ENCODE measurements at regions not wholly inside any gene's neighbourhood (a gene's known extent, or its start where the extent isn't known, plus 50 kb on each side); places are given as distances from the start of the nearest gene placed in this dataset.

DNA sequence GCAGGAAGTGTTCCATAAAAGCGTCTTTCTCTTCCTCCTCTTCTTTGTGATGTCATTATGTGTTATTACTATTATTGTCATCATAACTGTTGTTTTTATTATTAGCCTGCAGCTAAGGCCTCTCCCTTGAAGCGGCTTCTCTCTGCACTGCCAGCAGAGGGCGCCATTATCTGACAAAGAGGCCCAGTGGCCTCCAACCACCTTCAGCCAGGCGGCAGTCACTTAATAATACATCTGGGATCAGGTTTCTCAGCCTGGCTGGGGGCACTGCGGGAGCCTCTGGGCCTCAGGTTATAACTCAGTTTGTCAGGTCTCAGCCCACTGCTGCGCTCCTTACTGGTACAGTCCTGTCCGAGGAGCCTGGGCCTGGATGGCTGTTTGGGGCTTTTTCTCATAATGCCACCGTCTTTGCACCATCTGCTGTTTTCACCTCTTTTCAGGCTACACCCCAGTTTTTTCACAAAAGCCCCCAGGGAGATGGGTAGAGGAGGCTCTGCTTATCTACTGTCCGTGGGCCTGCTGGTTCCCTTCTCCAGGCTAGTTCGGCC, 281.9 kb downstream of the NSG2 start:
- Histone ChIP-seq H3K36me3 (no peaks in the 10 kb centered on the region), H3K4me1 (no peaks in the 10 kb centered on the region), H3K27ac (no peak overlapping the region), H3K27me3 (peaks cover 66% of the 10 kb centered on the region), H3K9me3 (no peaks in the 10 kb centered on the region), H3K4me3 (no peak overlapping the region)
- 15 to 24% methylated on average over 4 to 7 of the region's 10 CpGs for WGBS, 2 donors (ENCODE audit: low coverage in 1 of 2)
- TF ChIP-seq POLR2A (IDR thresholded peaks at IDR 0.05) = no peak
- no peak for TF ChIP-seq EP300 (IDR thresholded peaks at IDR 0.05)
- TF ChIP-seq POLR2AphosphoS5 (IDR thresholded peaks at IDR 0.05) = no peak
- peak in 2 of 4 experiments; percentile 45 to 63 for TF ChIP-seq CTCF (IDR thresholded peaks at IDR 0.05)
- ATAC-seq = no peak

- no peak for ATAC-seq
- Histone ChIP-seq H3K27ac (no peak overlapping the region), H3K27me3 (peaks cover 61% of the 10 kb centered on the region), H3K4me3 (no peak overlapping the region), H3K36me3 (no peaks in the 10 kb centered on the region), H3K9me3 (no peaks in the 10 kb centered on the region), H3K4me1 (no peaks in the 10 kb centered on the region)
- TF ChIP-seq CTCF (IDR thresholded peaks at IDR 0.05) (no peak), EP300 (IDR thresholded peaks at IDR 0.05) (no peak), POLR2AphosphoS5 (IDR thresholded peaks at IDR 0.05) (no peak), POLR2A (IDR thresholded peaks at IDR 0.05) (no peak)
- WGBS, 2 donors (ENCODE audit: low coverage in 1 of 2) = 90 to 93% methylated on average over 2 to 5 of the region's 9 CpGs
These were observed 282.4 kb downstream of the NSG2 start for GRCh38 chr5:174327896-174328295.

GRCh38 chr5:174328631-174329299, 283.3 kb downstream of the NSG2 start:
- peaks cover 52% of the 10 kb centered on the region for H3K27me3 ChIP-seq
- 74 to 89% methylated on average over 3 to 5 of the region's 13 CpGs for WGBS, 2 donors (ENCODE audit: low coverage in 1 of 2)
- no peaks in the 10 kb centered on the region for H3K36me3 ChIP-seq
- H3K9me3 ChIP-seq = no peaks in the 10 kb centered on the region
- no peak for TF ChIP-seq EP300 (IDR thresholded peaks at IDR 0.05)
- TF ChIP-seq POLR2A (IDR thresholded peaks at IDR 0.05) = no peak
- TF ChIP-seq POLR2AphosphoS5 (IDR thresholded peaks at IDR 0.05) = no peak
- no peak for TF ChIP-seq CTCF (IDR thresholded peaks at IDR 0.05)
- no peaks in the 10 kb centered on the region for H3K4me1 ChIP-seq
- no peak overlapping the region for H3K27ac ChIP-seq
- H3K4me3 ChIP-seq = no peak overlapping the region
- no peak for ATAC-seq

- Histone ChIP-seq H3K4me3 (no peak overlapping the region), H3K27ac (no peak overlapping the region), H3K9me3 (no peaks in the 10 kb centered on the region), H3K4me1 (no peaks in the 10 kb centered on the region), H3K27me3 (peaks cover 54% of the 10 kb centered on the region), H3K36me3 (no peaks in the 10 kb centered on the region)
- TF ChIP-seq EP300 (IDR thresholded peaks at IDR 0.05) = no peak
- TF ChIP-seq POLR2A (IDR thresholded peaks at IDR 0.05) = no peak
- WGBS, 2 donors (ENCODE audit: low coverage in 1 of 2) = 43 to 52% methylated on average over 2 to 4 of the region's 5 CpGs
- ATAC-seq = no peak
These were observed 284.2 kb downstream of the NSG2 start for GRCh38 chr5:174329738-174330137.

- Histone ChIP-seq H3K4me3 (no peak overlapping the region), H3K27me3 (peaks cover 56% of the 10 kb centered on the region), H3K9me3 (no peaks in the 10 kb centered on the region), H3K27ac (no peak overlapping the region), H3K36me3 (no peaks in the 10 kb centered on the region), H3K4me1 (no peaks in the 10 kb centered on the region)
- TF ChIP-seq CTCF (IDR thresholded peaks at IDR 0.05) = no peak
- TF ChIP-seq POLR2AphosphoS5 (IDR thresholded peaks at IDR 0.05) = no peak
- 79 to 84% methylated on average over 6 to 12 of the region's 13 CpGs for WGBS, 2 donors (ENCODE audit: low coverage in 1 of 2)
- ATAC-seq = no peak
These were observed 290.3 kb downstream of the NSG2 start for GRCh38 chr5:174335682-174336364.

All from gastroesophageal sphincter (tissue), 4 donors.